ENCODE measurements at regions not wholly inside any gene's neighbourhood (a gene's known extent, or its start where the extent isn't known, plus 50 kb on each side); places are given as distances from the start of the nearest gene placed in this dataset.

DNA sequence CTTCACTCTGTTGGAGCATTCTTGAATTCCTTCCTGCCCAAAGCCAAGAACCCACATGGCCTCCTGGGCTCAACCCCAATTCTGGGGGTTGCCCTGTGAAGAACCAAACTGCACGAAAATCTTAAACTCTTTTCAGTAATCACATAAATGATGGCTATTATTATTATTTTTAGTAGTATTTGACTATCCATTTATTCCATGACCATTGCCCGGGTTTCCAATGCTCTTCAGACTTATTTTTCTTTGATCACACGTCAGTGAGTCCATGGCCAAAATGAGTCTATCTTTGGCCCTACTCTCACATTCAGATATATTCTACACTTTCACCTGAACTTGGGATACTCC lies 185.9 kb downstream of the AVL9 start:
- H3K9me2 ChIP-seq, result no peaks in the 10 kb centered on the region
- TF ChIP-seq TEAD4 (IDR thresholded peaks at IDR 0.05; ENCODE audit: borderline replicate concordance, insufficient read depth) (no peak), EZH2phosphoT487 (IDR thresholded peaks at IDR 0.05; ENCODE audit: borderline replicate concordance, low read depth) (no peak), MEF2A (IDR thresholded peaks at IDR 0.05; ENCODE audit: borderline replicate concordance, low read depth) (no peak), MXI1 (IDR thresholded peaks at IDR 0.05; ENCODE audit: low read depth, low read length) (no peak), FOXJ3 (CRISPR knock-in tag; IDR thresholded peaks at IDR 0.05) (no peak), YY1 (IDR thresholded peaks at IDR 0.05; ENCODE audit: low read depth) (no peak), GATA2 (CRISPR knock-in tag; IDR thresholded peaks at IDR 0.05) (no peak), JUND (IDR thresholded peaks at IDR 0.05) (no peak), RXRA (IDR thresholded peaks at IDR 0.05; ENCODE audit: borderline replicate concordance, low read depth) (no peak), SMC3 (IDR thresholded peaks at IDR 0.05; ENCODE audit: low read depth, low read length) (no peak)
- TF ChIP-seq, protein P1, sequence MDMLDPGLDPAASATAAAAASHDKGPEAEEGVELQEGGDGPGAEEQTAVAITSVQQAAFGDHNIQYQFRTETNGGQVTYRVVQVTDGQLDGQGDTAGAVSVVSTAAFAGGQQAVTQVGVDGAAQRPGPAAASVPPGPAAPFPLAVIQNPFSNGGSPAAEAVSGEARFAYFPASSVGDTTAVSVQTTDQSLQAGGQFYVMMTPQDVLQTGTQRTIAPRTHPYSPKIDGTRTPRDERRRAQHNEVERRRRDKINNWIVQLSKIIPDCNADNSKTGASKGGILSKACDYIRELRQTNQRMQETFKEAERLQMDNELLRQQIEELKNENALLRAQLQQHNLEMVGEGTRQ (IDR thresholded peaks at IDR 0.05; ENCODE audit: borderline replicate concordance, low read depth, low read length), result no peak
- TF ChIP-seq, protein P2, sequence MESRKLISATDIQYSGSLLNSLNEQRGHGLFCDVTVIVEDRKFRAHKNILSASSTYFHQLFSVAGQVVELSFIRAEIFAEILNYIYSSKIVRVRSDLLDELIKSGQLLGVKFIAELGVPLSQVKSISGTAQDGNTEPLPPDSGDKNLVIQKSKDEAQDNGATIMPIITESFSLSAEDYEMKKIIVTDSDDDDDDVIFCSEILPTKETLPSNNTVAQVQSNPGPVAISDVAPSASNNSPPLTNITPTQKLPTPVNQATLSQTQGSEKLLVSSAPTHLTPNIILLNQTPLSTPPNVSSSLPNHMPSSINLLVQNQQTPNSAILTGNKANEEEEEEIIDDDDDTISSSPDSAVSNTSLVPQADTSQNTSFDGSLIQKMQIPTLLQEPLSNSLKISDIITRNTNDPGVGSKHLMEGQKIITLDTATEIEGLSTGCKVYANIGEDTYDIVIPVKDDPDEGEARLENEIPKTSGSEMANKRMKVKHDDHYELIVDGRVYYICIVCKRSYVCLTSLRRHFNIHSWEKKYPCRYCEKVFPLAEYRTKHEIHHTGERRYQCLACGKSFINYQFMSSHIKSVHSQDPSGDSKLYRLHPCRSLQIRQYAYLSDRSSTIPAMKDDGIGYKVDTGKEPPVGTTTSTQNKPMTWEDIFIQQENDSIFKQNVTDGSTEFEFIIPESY (IDR thresholded peaks at IDR 0.05; ENCODE audit: borderline replicate concordance, low read depth), result no peak
- TF ChIP-seq, protein P3, sequence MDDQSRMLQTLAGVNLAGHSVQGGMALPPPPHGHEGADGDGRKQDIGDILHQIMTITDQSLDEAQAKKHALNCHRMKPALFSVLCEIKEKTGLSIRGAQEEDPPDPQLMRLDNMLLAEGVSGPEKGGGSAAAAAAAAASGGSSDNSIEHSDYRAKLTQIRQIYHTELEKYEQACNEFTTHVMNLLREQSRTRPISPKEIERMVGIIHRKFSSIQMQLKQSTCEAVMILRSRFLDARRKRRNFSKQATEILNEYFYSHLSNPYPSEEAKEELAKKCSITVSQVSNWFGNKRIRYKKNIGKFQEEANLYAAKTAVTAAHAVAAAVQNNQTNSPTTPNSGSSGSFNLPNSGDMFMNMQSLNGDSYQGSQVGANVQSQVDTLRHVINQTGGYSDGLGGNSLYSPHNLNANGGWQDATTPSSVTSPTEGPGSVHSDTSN (IDR thresholded peaks at IDR 0.05), result no peak
- no peak for DNase-seq
- ChIA-PET CTCF (no interaction called here), POLR2A (no interaction called here)
- no peaks in the 10 kb centered on the region for H3K9me3 ChIP-seq
- H3K4me2 ChIP-seq, result no peak overlapping the region
- H3K4me3 ChIP-seq (ENCODE audit: low read depth in 2 of 2, low read length in 1 of 2), result no peak overlapping the region
- no peaks in the 10 kb centered on the region for H3K27me3 ChIP-seq (ENCODE audit: insufficient read depth)
- H4K20me1 ChIP-seq (ENCODE audit: insufficient read depth), result no peaks in the 10 kb centered on the region
- H3K9ac ChIP-seq, result no peak overlapping the region
- H3F3A ChIP-seq (replicated peaks; ENCODE audit: insufficient read depth), result no peaks in the 10 kb centered on the region
- 70% methylated on average over 3 of the region's 3 CpGs for WGBS (ENCODE audit: low lambda C conversion rate)
- H3K36me3 ChIP-seq (replicated peaks in 1 of 2; ENCODE audit: control insufficient read depth in 1 of 2, insufficient read depth in 2 of 2, low read length in 1 of 2), result peaks cover 0 to 4% of the 10 kb centered on the region in 2 experiments
- H3K4me1 ChIP-seq (ENCODE audit: control insufficient read depth in 1 of 2, insufficient read depth in 2 of 2, low read depth in 1 of 2, low read length in 1 of 2), result no peaks in the 10 kb centered on the region
- no peak overlapping the region for H2AFZ ChIP-seq (ENCODE audit: low read depth)
- H3K27ac ChIP-seq (ENCODE audit: low read depth in 2 of 2, low read length in 1 of 2), result no peak overlapping the region
- no peaks in the 10 kb centered on the region for H3K79me2 ChIP-seq (ENCODE audit: insufficient read depth)
